Liver (tissue), 8 donors: ENCODE measurements at regions not wholly inside any gene's neighbourhood (a gene's known extent, or its start where the extent isn't known, plus 50 kb on each side); places are given as distances from the start of the nearest gene placed in this dataset.

Experiments used
- DNase-seq: peaks from one replicate; pipeline ENCODE4 v3.0.0-alpha.2; 2017; ENCODE audit warnings: low spot score
- H3K27ac ChIP-seq, 2 donors: one replicate each; pipeline ENCODE4 v1.7.0; 2013; ENCODE audit warnings: inconsistent platforms in 2 of 2, low read length in 2 of 2, control low read depth in 1 of 2, low read depth in 1 of 2, mild to moderate bottlenecking in 1 of 2
- H3K27me3 ChIP-seq, 4 donors: one replicate each; pipeline versions ENCODE4 v1.6.1 to v1.7.0; 2013; ENCODE audit warnings: low read length in 3 of 4, inconsistent platforms in 1 of 4, mild to moderate bottlenecking in 1 of 4, moderate library complexity in 1 of 4; ENCODE audit not compliant: control insufficient read depth in 4 of 4, insufficient read depth in 4 of 4
- H3K36me3 ChIP-seq, 4 donors: one replicate each; pipeline versions ENCODE4 v1.6.1 to v1.7.0; 2013; ENCODE audit warnings: low read length in 3 of 4, mild to moderate bottlenecking in 3 of 4, low read depth in 1 of 4, moderate library complexity in 1 of 4; ENCODE audit not compliant: control insufficient read depth in 4 of 4, insufficient read depth in 3 of 4
- H3K4me1 ChIP-seq, 4 donors: one replicate each; pipeline versions ENCODE4 v1.6.1 to v1.7.0; 2013; ENCODE audit warnings: low read length in 3 of 4, mild to moderate bottlenecking in 3 of 4, moderate library complexity in 1 of 4; ENCODE audit not compliant: control insufficient read depth in 4 of 4, insufficient read depth in 4 of 4
- H3K4me3 ChIP-seq, 3 donors: one replicate each; pipeline versions ENCODE4 v1.6.1 to v1.7.0; 2013; ENCODE audit warnings: low read length in 3 of 3, control low read depth in 1 of 3, low read depth in 1 of 3, mild to moderate bottlenecking in 1 of 3
- H3K9ac ChIP-seq, 2 donors: one replicate each; pipeline ENCODE4 v1.7.0; 2013; ENCODE audit warnings: low read length in 2 of 2, mild to moderate bottlenecking in 2 of 2, moderate library complexity in 2 of 2, control low read depth in 1 of 2, low read depth in 1 of 2
- H3K9me3 ChIP-seq, 4 donors: one replicate each; pipeline versions ENCODE4 v1.6.1 to v1.7.0; 2013; ENCODE audit warnings: low read length in 3 of 4; ENCODE audit not compliant: control insufficient read depth in 4 of 4
- ATF3 ChIP-seq: IDR thresholded peaks from 2 replicates; pipeline ENCODE4 v1.6.1; 2016; ENCODE audit warnings: antibody characterized with exemption
- CTCF ChIP-seq: fragments of 150-350 bp; IDR thresholded peaks from 2 replicates; pipeline ENCODE4 v1.5.1; 2017; ENCODE audit warnings: improper control_type of control experiment, low read depth, low read length; ENCODE audit not compliant: missing input control
- EGR1 ChIP-seq, 2 donors: IDR thresholded peaks; 2 replicates each; pipeline ENCODE4 v1.6.1; 2016 to 2018; ENCODE audit warnings: antibody characterized with exemption in 2 of 2, low read depth in 2 of 2
- FOXA1 ChIP-seq: IDR thresholded peaks from 2 replicates; pipeline ENCODE4 v1.6.1; 2016; ENCODE audit warnings: antibody characterized with exemption
- FOXA2 ChIP-seq: IDR thresholded peaks from 2 replicates; pipeline ENCODE4 v1.6.1; 2016; ENCODE audit warnings: antibody characterized with exemption
- GABPA ChIP-seq, 2 donors: IDR thresholded peaks in 1 of 2; conservative IDR thresholded peaks in 1 of 2; 2 replicates each; pipeline ENCODE4 v1.6.1; 2016; ENCODE audit warnings: antibody characterized with exemption in 2 of 2, mild to moderate bottlenecking in 1 of 2, moderate library complexity in 1 of 2
- HNF4A ChIP-seq, 2 donors: conservative IDR thresholded peaks; 2 replicates each; pipeline ENCODE4 v1.6.1; 2016; ENCODE audit warnings: antibody characterized with exemption in 2 of 2, mild to moderate bottlenecking in 2 of 2
- JUND ChIP-seq, 2 donors: IDR thresholded peaks; 2 replicates each; pipeline ENCODE4 v1.6.1; 2016; ENCODE audit warnings: antibody characterized with exemption in 2 of 2
- NR2F2 ChIP-seq: IDR thresholded peaks from 2 replicates; pipeline ENCODE4 v1.6.1; 2016; ENCODE audit warnings: antibody characterized with exemption
- RAD21 ChIP-seq, 2 donors: IDR thresholded peaks; 2 replicates each; pipeline ENCODE4 v1.6.1; 2016; ENCODE audit warnings: antibody characterized with exemption in 2 of 2, mild to moderate bottlenecking in 2 of 2
- REST ChIP-seq: IDR thresholded peaks from 2 replicates; pipeline ENCODE4 v1.6.1; 2016; ENCODE audit warnings: antibody characterized with exemption, mild to moderate bottlenecking
- RXRA ChIP-seq, 2 donors: IDR thresholded peaks; 2 replicates each; pipeline ENCODE4 v1.6.1; 2017 to 2018; ENCODE audit warnings: antibody characterized with exemption in 2 of 2, mild to moderate bottlenecking in 1 of 2
- SP1 ChIP-seq: IDR thresholded peaks from 2 replicates; pipeline ENCODE4 v1.6.1; 2018; ENCODE audit warnings: antibody characterized with exemption, mild to moderate bottlenecking
- YY1 ChIP-seq: IDR thresholded peaks from 2 replicates; pipeline ENCODE4 v1.6.1; 2016; ENCODE audit warnings: antibody characterized with exemption, mild to moderate bottlenecking
- ZBTB33 ChIP-seq: IDR thresholded peaks from 2 replicates; pipeline ENCODE4 v1.6.1; 2016; ENCODE audit warnings: antibody characterized with exemption
- WGBS: extraction: QIAGEN DNeasy Blood & Tissue Kit; methylation state at CpG from one replicate; pipeline ENCODE4 v1.1.7; 2013; 5-methylcytosine and 5-hydroxymethylcytosine counted together
- donor health status: healthy.
- donor health status: healthy.
- donor health status: healthy.
- donor health status: healthy.
- donor health status: healthy.

GRCh38 chr17:6346156-6346786, 88.7 kb downstream of the AIPL1 start:
- no peak for DNase-seq
- no peaks in the 10 kb centered on the region for H3K36me3 ChIP-seq
- no peak overlapping the region for H3K9ac ChIP-seq
- no peaks in the 10 kb centered on the region for H3K4me1 ChIP-seq
- no peak overlapping the region for H3K27ac ChIP-seq
- TF ChIP-seq HNF4A (conservative IDR thresholded peaks at IDR 0.05) (no peak), GABPA (IDR thresholded peaks at IDR 0.05 in 1 of 2, conservative IDR thresholded peaks at IDR 0.05 in 1 of 2) (no peak), JUND (IDR thresholded peaks at IDR 0.05) (no peak), RXRA (IDR thresholded peaks at IDR 0.05) (no peak), FOXA1 (no peak), ATF3 (no peak), SP1 (no peak), ZBTB33 (no peak), RAD21 (IDR thresholded peaks at IDR 0.05) (no peak), NR2F2 (no peak)
- peaks cover 0 to 8% (median under 1%) of the 10 kb centered on the region in 4 donors for H3K27me3 ChIP-seq
- 73% methylated on average over 6 of the region's 6 CpGs for WGBS
- H3K4me3 ChIP-seq = no peak overlapping the region
- H3K9me3 ChIP-seq = no peaks in the 10 kb centered on the region

- Histone ChIP-seq H3K4me1 (no peaks in the 10 kb centered on the region), H3K36me3 (no peaks in the 10 kb centered on the region), H3K9ac (no peak overlapping the region), H3K27me3 (peaks cover 0 to 2% (median 0%) of the 10 kb centered on the region in 4 donors), H3K4me3 (no peak overlapping the region), H3K27ac (no peak overlapping the region), H3K9me3 (no peaks in the 10 kb centered on the region)
- 84% methylated on average over 3 of the region's 3 CpGs for WGBS
- TF ChIP-seq HNF4A (conservative IDR thresholded peaks at IDR 0.05) (no peak), ZBTB33 (no peak), CTCF (no peak), RXRA (IDR thresholded peaks at IDR 0.05) (no peak)
- no peak for DNase-seq
Observed at GRCh38 chr17:6343736-6344135, 91.2 kb downstream of the AIPL1 start.

GRCh38 chr17:6343191-6343590, 91.7 kb downstream of the AIPL1 start:
- H3K9ac ChIP-seq = no peak overlapping the region
- H3K27ac ChIP-seq = no peak overlapping the region
- no peak for DNase-seq
- no peaks in the 10 kb centered on the region for H3K4me1 ChIP-seq
- H3K36me3 ChIP-seq = no peaks in the 10 kb centered on the region
- peaks cover 0 to 2% (median 0%) of the 10 kb centered on the region in 4 donors for H3K27me3 ChIP-seq
- H3K9me3 ChIP-seq = no peaks in the 10 kb centered on the region
- WGBS = 85% methylated on average over 5 of the region's 5 CpGs
- H3K4me3 ChIP-seq = no peak overlapping the region
- TF ChIP-seq YY1 = no peak
- no peak for TF ChIP-seq NR2F2
- TF ChIP-seq FOXA2 = no peak
- TF ChIP-seq HNF4A (conservative IDR thresholded peaks at IDR 0.05) = no peak
- TF ChIP-seq ZBTB33 = no peak
- TF ChIP-seq FOXA1 = no peak
- TF ChIP-seq SP1 = no peak
- TF ChIP-seq REST = no peak
- TF ChIP-seq RXRA (IDR thresholded peaks at IDR 0.05) = no peak
- no peak for TF ChIP-seq EGR1 (IDR thresholded peaks at IDR 0.05; ENCODE audit: low read depth in 2 of 2)
- no peak for TF ChIP-seq RAD21 (IDR thresholded peaks at IDR 0.05)
